Neural crest cell (in vitro differentiated cells): ENCODE measurements at regions not wholly inside any gene's neighbourhood (a gene's known extent, or its start where the extent isn't known, plus 50 kb on each side); places are given as distances from the start of the nearest gene placed in this dataset.

Experiments
- DNase-seq: peaks from one replicate; pipeline ENCODE4 v3.0.0; 2021; ENCODE audit warnings: low read depth, mixed read lengths, low spot score
- H3K27ac Mint-ChIP-seq: one replicate; pipeline ENCODE4 v1.8.0; 2021; ENCODE audit warnings: mild to moderate bottlenecking, mixed read lengths; ENCODE audit not compliant: unreplicated experiment
- H3K27me3 Mint-ChIP-seq: 2 replicates; pipeline ENCODE4 v1.8.0; 2021; ENCODE audit warnings: low read depth, mild to moderate bottlenecking, mixed read lengths
- H3K36me3 Mint-ChIP-seq: 2 replicates; pipeline ENCODE4 v1.8.0; 2021; ENCODE audit warnings: low read depth, mild to moderate bottlenecking, mixed read lengths
- H3K4me1 Mint-ChIP-seq: 2 replicates; pipeline ENCODE4 v1.8.0; 2021; ENCODE audit warnings: mixed read lengths
- H3K4me3 Mint-ChIP-seq: one replicate; pipeline ENCODE4 v1.8.0; 2021; ENCODE audit warnings: mild to moderate bottlenecking, mixed read lengths
- H3K9me3 Mint-ChIP-seq: 2 replicates; pipeline ENCODE4 v1.8.0; 2021; ENCODE audit warnings: mixed read lengths
- CTCF ChIP-seq: fragments of 200-600 bp; sonication (generic); conservative IDR thresholded peaks from 2 replicates; pipeline ENCODE4 v1.5.0; 2021; ENCODE audit warnings: antibody characterized with exemption, mild to moderate bottlenecking

GRCh38 chr4:60944060-60944459, 256.1 kb upstream of the ADGRL3 start:
- DNase-seq: no peak
- no peak overlapping the region for H3K4me3 Mint-ChIP-seq
- H3K4me1 Mint-ChIP-seq: no peaks in the 10 kb centered on the region
- peaks cover 5% of the 10 kb centered on the region for H3K9me3 Mint-ChIP-seq
- no peaks in the 10 kb centered on the region for H3K27me3 Mint-ChIP-seq
- H3K36me3 Mint-ChIP-seq: no peaks in the 10 kb centered on the region
- no peak for TF ChIP-seq CTCF
- no peak overlapping the region for H3K27ac Mint-ChIP-seq

- no peak for TF ChIP-seq CTCF
- no peak overlapping the region for H3K4me3 Mint-ChIP-seq
- DNase-seq: no peak
- H3K9me3 Mint-ChIP-seq: peaks cover 5% of the 10 kb centered on the region
- no peaks in the 10 kb centered on the region for H3K27me3 Mint-ChIP-seq
- H3K27ac Mint-ChIP-seq: no peak overlapping the region
- H3K36me3 Mint-ChIP-seq: no peaks in the 10 kb centered on the region
- no peaks in the 10 kb centered on the region for H3K4me1 Mint-ChIP-seq
Observed at GRCh38 chr4:60945641-60946040, 254.5 kb upstream of the ADGRL3 start.

GRCh38 chr4:60948008-60948407, 252.1 kb upstream of the ADGRL3 start:
- TF ChIP-seq CTCF: no peak
- no peak for DNase-seq
- Mint-ChIP-seq H3K36me3 (no peaks in the 10 kb centered on the region), H3K27me3 (no peaks in the 10 kb centered on the region), H3K9me3 (peaks cover 5% of the 10 kb centered on the region), H3K4me3 (no peak overlapping the region), H3K4me1 (no peaks in the 10 kb centered on the region), H3K27ac (no peak overlapping the region)

DNA sequence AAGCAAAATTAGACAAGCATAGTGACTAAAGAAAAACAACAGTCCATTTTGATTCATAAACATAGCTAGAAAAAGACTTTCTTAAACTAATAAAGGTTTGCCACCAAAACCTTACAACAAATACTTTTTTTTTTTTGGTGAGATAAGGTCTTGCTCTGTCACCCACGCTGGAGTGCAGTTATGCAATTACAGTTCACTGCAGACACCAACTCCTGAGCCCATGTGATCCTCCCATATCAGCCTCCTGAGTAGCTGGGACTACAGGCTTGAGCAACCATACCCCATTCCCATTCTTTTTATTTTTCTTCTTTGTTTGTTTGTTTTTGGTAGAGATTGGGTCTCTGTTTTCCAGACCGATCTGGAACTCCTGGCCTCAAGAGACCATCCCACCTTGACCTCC, 247.2 kb upstream of the ADGRL3 start:
- TF ChIP-seq CTCF: no peak
- H3K27ac Mint-ChIP-seq: no peak overlapping the region
- H3K9me3 Mint-ChIP-seq: no peaks in the 10 kb centered on the region
- DNase-seq: no peak
- H3K27me3 Mint-ChIP-seq: no peaks in the 10 kb centered on the region
- H3K4me3 Mint-ChIP-seq: no peak overlapping the region
- H3K4me1 Mint-ChIP-seq: no peaks in the 10 kb centered on the region
- H3K36me3 Mint-ChIP-seq: no peaks in the 10 kb centered on the region

DNA sequence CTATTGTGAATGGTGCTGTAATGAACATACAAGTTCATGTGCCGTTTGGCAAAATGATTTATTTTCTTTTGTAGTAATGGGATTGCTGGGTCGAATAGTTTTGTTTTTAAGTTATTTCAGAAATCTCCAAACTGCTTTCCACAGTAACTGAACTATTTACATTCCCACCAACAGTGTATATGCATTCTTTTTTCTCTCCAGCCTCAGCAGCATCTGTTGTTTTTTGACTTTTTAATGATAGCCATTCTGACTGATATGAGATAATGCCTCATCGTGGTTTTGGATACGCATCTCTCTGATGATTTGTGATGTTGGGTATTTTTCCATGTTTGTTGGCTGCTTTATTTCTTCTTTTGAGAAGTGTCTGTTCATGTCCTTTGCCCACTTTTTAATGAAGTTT, 246.3 kb upstream of the ADGRL3 start:
- no peaks in the 10 kb centered on the region for H3K36me3 Mint-ChIP-seq
- no peak for DNase-seq
- no peak overlapping the region for H3K4me3 Mint-ChIP-seq
- H3K27me3 Mint-ChIP-seq: no peaks in the 10 kb centered on the region
- H3K9me3 Mint-ChIP-seq: no peaks in the 10 kb centered on the region
- no peak for TF ChIP-seq CTCF
- no peak overlapping the region for H3K27ac Mint-ChIP-seq
- H3K4me1 Mint-ChIP-seq: no peaks in the 10 kb centered on the region

GRCh38 chr4:60962286-60962685, 237.8 kb upstream of the ADGRL3 start:
- H3K36me3 Mint-ChIP-seq: no peaks in the 10 kb centered on the region
- no peak for DNase-seq
- no peak overlapping the region for H3K27ac Mint-ChIP-seq
- H3K9me3 Mint-ChIP-seq: no peaks in the 10 kb centered on the region
- no peak overlapping the region for H3K4me3 Mint-ChIP-seq
- no peaks in the 10 kb centered on the region for H3K27me3 Mint-ChIP-seq
- no peaks in the 10 kb centered on the region for H3K4me1 Mint-ChIP-seq
- TF ChIP-seq CTCF: no peak
